Activated naive CD4-positive, alpha-beta T cell treated with Interleukin-2 at 50 U/mL for 16 hours (primary cell): ENCODE measurements at regions not wholly inside any gene's neighbourhood (a gene's known extent, or its start where the extent isn't known, plus 50 kb on each side); places are given as distances from the start of the nearest gene placed in this dataset.
"Not testable (repeated sequence)": the region's sequence is repeated elsewhere in the genome, so short reads cannot be mapped to it uniquely, and the experiment has no call there.

ENCODE experiments used
- DNase-seq: peaks from one replicate; pipeline ENCODE4 v3.0.0-alpha.2; 2020

DNA sequence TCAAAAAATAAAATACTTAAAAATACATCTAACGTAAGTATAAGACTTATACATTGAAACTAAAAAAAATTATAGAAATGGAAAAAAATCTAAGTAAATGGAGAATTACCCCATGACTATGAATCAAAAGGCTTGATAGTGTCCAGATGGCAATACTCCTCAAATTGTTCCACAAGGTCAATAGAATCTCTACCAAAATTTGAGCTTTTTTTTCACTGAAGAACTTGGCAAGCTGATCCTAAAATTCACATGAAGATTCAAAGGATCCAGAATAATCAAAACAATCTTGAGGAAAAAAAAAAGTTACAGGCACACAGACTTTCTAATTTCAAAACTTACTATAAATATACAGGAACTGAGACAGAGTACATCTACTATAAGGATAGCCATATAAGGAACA is 448.4 kb upstream of the CDH11 start:
- DNase-seq, result no peak

DNA sequence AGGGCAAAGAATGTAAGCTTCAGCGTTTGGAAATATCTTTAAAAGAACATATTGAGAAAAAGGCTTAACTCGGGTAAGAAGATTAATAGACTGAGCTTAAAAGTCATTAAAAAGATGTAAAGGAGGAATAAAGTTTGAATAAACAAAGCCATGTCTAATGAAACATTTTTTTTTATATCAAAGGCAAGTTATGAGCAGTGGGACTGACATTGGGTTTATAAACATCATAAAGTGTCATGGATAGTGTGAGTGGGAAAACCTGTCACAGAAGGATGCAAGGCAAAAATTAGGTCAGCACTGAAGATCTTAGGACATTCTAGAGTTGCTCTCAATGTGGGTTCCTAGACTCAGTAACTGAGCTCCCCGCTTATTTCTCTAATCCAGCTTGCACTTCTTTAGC is 438.0 kb upstream of the CDH11 start:
- no peak for DNase-seq

DNA sequence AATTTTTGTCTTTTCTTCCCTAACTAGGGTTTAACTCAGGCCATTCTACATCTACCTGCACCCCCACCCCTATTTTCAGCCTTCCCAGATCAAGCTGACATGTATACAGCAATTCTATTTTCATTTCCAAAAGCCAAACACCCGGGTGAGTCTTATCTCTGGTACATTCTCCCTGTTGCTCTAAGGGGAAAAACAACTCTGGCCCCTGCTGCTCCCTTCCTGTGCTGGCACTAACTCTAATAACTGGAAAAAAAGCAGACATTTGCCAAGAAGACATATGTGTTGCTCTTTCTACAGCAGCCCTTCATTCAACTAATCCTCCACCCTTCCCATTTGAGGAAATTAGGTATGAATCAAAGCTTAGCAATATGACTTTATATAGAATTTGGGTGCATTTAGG is 427.8 kb upstream of the CDH11 start:
- DNase-seq, result not testable (repeated sequence)

DNA sequence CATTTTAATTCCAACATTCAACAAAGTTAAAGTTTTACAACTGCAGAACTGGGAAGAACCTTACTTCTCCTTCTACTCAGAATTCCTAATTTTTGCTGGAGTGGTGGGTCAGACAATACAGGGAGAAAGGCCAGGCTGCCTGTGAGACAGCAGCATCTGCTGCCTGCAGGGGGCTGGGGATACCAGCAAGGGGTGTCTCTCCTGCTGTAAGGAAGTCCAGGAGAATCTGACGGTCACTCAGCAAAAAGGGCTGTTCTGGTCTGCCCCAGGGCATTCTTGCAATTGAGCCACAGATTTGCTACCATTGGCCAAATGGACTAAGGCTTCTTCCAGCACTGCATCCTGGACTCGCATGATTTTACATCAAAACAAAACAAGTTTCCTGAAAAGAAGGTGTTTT is 426.6 kb upstream of the CDH11 start:
- no peak for DNase-seq

DNA sequence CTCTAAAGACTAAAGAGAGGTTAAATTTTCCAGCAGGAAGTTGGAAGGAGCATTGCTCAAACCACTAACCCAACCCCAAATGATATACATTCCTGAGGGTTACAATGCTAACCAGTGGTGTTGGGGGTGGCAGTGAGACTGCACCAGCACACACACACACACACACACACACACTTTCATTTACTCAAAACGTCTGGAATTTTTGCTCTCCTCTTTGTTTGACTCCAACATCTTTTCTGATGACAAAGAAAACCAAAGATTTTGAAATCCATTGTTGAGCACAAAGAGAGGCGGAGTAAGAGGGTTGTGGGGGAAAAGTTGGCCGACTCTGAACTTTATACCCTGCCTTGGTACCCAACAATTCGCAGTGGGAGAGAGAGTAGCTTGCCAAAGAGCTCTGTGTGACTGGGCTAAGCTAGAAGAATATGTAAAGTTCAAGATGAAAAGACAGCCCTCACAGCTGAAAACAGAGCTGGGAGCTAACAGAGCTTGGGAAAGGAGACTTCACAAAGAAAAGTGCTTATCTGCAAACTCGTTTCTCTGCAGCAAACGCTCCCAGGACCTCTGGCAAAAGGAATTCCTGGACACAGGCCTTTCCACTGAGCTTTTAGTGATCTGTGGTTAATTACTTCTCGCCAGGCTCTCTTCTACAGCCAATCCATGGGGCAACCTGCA is 426.0 kb upstream of the CDH11 start:
- no peak for DNase-seq

DNA sequence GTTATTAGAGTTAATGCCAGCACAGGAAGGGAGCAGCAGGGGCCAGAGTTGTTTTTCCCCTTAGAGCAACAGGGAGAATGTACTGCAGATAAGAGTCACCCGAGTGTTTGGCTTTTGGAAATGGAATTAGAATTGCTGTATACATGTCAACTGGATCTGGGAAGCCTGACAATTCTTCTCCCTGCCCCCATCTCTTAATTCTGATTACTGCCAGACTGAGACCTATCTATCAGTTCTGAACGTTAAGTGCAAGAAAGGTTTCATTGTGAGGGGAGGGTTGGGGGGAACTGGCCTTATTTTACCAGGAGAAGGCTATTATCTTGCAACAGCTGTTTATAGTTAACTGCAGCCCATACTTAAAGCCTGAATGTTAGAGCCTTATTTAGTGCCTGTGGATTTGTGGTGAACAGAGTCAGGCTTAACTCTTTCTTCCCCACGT is 424.5 kb upstream of the CDH11 start:
- DNase-seq, result no peak

DNA sequence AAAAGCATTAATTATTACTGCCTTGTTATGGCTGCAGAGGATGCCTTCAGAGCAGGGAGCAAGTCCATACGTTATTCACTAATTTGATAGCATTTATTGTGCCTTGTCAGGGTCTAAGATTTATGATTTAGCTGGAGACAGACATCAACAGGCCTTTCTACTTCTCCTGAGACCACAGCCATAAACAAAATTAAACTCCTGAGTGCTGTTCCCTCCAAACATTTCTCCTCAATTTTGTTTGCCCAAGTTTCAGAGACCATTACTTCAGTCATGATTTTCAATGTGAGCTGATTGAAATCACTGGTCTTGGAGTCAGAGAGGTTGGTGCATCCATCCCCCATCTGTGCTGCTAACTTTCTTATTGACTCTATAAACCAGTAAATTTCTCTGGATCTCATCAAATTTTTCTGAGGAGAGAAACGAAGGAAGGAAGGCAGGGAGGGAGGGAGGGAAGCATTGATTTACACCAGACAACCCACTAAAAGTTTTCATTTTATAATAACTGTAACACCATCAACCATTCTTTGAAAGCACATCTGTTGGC is 423.6 kb upstream of the CDH11 start:
- DNase-seq, result no peak

DNA sequence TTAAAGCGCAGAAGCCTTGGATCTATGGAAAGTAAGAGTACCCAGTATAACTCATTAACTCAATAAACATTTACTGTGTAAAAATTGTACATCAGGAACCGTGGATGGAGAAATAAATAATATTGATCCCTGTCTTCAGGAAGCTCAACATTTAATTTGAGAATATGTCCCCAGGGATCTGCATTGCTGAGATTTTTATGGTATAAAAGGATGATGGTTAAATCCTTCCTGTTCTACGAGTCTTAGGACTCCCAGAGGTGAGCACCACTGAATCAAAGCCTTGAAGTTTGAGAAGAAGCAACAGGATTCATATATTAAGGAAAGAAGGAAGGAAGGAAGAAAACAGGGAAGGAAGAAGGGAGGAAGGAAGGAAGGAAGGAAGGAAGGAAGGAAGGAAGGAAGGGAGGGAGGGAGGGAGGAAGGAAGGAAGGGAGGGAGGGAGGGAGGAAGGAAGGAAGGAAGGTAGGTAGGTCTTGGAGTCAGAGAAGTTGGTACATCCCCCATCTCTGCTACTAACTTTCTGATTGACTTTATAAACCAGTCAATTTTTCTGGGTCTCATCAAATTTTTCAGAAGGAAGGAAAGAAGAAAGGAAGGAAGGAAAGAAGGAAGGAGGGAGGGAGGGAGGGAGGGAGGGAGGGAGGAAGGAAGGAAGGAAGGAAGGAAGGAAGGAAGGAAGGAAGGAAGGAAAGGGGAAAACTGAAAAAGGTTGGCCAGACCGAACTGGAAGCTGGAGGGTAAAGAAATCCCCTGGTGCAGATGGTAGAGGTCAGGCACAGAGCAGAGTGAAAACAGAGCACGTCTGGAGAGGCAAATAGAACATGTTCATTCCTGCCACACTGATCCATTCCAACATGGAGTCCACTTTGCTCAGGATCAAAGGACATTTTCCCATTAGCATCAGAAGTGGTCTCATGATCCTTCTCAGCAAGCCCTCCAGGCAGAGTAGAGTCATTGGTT is 422.2 kb upstream of the CDH11 start:
- DNase-seq, result no peak

DNA sequence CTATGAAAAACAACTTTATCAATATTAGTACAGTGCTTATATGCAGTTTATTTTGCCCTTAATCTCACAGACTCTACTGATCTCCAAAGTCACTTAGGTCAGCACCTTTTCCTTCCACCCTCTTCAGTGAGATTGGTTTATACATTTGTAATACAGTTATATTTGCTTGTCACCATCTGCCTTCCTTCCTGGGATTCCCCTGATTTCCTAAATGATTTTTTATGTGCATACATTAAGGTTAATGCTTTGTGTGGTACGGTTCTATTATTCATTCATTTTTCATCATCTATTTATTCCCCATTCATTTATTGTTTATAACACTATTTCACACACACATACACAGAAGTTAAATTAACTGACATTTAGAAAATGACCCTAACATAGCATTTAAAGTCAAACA is 419.8 kb upstream of the CDH11 start:
- no peak for DNase-seq

DNA sequence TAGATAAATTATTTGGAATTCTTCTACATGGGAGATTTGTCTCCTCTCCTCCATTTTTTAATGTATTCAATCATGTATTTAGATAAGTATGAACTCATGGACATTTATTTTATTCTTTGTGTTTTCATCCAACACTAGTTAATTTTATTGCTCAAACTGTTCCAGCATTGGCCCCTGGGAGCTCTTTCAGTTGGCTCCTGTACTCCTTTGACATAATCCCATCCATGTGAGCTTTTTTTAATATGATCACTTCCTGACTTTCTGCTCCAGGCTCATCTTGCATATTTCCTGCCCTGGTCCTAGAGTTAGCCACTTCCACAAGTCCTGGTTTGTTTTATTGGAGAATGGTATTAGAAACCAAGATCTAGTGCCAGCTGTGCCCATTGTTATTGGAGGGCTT is 419.0 kb upstream of the CDH11 start:
- no peak for DNase-seq

DNA sequence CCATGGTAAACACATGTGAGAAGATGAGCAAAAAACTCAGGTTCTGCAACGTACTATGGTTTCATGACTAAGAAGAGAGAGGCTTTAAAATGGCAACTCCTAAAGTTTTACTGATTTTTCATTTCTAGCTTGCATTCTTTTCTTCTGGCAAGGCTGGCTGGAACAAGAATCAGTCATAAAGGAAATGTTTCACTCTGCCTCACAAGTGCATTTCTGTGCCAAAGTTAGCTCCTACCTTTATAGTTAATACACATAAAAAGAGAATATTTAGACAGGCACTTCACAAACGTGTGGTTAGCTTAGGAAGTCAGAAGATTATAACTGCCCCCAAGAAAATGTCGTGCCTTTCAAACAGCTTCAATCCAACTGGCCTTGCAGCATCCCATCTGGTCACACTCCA is 417.1 kb upstream of the CDH11 start:
- DNase-seq, result no peak

DNA sequence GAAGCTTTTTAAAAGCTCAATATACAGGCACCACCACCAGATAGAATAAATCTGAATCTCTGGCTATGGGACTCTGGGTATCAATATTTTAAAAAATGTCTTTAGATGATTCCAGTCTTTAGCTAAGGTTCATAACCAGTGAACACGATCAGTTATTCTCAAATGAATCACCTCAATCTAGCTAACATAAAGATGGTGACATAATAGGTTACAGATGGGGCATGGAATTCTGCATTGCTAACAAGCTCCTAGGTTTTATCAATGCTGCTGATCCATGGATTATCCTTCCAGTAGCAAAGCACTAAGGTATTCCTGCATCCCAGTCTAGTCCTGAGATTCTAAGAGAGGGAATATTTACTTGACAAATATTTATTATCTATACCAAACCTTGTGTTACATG is 415.5 kb upstream of the CDH11 start:
- DNase-seq, result no peak

DNA sequence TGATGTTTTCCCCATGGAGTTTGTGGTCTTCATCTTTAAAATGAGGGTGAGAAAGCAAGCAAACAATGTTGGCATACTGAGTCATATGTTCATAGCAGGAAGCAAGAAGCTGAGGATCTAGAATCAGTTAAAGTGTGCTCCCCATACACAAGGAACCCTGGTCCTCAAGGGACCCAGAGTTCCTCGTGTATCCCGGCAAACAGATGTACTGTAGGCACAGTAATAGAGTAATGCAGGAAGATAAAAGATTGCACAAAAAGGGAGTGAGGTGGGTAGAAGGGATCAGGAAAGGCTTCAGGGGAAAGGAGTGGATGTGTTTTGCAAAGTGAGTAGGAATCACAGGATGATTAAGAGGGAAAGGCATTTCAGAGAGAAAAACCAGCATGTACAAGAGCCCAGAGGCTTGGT is 412.3 kb upstream of the CDH11 start:
- DNase-seq, result no peak

DNA sequence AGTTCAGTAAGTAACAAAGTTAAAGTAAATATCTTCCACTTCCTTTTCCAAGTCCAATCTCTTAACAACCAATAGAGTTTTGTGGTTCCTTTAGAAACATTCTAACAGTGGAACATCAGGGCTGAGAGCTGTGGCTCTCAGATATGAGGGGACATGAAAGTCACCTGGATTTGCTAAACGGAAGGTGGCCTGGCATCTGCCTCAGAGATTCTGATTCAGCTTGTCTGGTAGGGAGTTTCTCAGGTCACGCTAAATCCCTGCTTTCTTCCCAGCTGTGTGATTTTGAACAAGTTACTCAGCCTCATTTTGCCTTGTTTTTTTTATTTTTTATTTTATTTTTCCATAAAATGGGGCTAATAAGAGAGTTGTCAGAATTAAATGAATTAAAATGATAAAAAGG is 411.0 kb upstream of the CDH11 start:
- no peak for DNase-seq

DNA sequence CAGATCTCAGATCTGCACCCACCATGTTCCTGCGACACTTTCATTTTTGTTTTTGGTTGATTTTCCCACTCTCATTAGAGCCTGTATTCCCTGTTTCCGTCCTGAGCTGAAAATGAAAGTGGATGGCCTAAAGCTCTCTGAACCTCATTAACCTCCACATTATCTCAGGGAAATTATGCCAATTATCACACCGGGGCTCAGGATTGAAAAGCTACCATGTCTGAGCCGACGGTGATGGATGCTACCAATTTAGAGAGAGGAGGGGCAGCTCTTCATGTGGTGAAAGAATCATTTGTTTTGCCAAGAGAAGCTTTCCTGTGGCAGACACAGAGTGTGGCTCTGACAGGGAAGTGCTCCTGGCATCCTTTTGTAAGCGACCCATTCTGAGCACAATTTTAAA is 410.4 kb upstream of the CDH11 start:
- no peak for DNase-seq

DNA sequence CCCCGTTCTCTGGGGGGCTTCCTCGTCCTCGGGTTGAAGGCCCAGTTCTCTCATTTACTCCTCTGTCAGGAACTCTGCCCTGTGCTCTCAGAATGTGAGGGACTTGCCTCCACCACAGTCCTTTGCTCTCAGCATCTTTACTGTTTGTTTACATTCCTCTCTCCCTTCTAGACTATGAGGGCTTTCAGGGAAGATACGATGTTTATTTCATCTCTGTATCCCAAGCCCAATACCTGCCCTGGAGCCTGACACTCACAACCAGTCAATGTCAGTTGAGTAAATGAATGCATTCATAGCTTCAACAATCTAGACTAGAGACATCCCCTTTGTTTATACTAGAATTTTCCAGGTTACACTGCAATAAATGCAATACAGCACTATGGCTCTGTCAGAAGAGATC is 409.6 kb upstream of the CDH11 start:
- no peak for DNase-seq

DNA sequence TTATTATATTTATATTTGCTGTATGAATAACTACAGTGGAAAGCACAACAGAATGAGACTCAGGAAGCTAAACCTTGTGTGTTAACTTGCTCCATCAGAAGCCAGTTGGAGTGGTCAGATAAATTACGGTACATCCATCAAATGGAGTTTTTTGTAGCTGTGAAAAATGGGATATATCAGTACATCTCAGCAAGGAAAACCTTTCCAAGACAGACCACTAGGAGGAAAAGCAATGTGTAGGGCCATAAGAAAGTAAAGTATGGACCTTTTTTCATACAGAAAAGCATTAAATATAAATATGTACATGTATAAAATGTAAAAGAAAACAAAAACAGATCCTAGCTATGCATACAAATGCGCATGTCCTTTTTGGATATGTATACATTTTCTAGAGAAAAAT is 403.8 kb upstream of the CDH11 start:
- DNase-seq, result no peak

DNA sequence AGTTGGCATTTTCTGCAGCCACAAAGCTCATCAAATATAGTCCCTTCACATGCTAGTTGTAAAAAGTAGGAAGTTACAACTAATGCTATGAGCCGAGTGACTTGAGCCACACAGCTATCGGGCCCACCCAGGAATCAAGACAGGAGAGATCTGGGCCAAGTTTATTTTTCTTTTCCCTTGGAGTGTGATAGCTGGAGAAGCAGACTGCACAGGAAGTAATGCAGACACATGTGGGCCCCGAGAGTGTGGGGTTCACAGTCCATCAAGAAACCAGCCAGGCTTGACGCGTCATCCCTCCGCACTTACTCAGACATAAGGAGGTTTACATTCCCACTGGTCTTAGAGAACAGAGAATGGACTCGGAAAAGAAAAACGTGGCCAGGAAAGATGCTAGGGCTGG is 403.1 kb upstream of the CDH11 start:
- no peak for DNase-seq

DNA sequence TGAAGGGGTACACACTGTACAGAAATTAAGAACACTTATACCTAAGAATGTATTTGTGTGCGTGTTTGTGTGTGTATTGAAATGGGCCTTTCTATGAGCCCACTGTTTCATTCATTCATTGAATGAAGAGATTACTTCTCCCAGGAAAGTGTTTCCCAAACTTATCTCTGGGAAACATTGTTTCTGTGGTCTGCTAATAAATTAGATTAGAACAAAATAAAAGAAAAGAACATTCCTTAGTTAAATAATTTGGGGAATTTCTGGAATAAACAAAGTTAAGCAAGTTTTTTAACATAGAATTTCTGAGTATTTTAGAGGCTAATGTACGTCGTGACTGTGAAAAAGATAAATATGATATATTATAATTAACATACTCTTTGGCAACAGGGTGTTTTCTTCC is 402.4 kb upstream of the CDH11 start:
- no peak for DNase-seq

DNA sequence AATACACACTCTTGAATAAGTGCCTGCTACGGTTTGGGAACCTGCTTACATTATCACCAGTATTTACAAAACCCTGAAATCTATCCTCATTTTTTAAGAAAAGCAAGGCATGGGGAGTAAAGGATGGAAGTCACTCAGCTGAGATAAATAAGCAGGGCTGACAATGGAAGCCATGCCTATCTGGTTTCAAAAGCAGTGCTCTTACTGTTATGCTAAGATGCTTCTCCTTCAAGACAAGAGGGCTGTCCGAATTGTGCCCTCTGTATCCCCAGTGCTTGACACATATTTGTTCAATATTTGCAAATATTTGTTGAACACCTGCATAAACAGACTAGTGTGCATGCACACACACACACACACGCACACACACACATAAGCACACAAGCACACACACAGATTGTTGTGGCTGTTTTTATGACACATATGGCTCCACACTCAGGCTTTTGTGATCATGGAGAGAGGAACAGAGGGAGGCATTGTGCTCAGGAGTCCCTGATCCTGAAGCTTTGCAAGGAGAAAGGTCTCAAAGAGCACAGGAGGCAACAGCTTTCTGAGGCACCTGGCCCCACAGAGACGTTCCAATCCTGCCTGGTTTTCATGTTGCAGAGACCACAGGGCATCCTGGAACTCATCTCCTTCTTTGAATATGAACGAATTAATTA is 401.6 kb upstream of the CDH11 start:
- DNase-seq, result no peak

DNA sequence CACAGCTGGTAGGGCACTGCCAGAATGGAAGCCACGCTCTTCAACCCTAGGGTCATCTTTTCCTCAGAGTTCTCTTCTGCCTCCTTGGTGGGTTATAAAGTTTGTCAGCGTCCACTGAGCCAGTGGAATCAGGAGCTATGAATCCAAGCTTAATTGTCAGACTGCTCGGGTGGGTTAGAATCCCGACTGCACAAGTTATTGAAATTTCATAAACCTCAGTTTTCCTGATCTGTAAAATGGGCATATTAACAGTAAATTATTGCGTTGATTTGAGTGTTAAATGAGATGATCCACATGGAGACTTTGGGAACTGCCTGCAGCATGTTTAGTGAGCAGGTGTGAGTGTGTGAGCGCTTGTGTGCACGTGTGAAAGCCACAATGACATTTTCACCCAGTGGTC is 400.5 kb upstream of the CDH11 start:
- no peak for DNase-seq

DNA sequence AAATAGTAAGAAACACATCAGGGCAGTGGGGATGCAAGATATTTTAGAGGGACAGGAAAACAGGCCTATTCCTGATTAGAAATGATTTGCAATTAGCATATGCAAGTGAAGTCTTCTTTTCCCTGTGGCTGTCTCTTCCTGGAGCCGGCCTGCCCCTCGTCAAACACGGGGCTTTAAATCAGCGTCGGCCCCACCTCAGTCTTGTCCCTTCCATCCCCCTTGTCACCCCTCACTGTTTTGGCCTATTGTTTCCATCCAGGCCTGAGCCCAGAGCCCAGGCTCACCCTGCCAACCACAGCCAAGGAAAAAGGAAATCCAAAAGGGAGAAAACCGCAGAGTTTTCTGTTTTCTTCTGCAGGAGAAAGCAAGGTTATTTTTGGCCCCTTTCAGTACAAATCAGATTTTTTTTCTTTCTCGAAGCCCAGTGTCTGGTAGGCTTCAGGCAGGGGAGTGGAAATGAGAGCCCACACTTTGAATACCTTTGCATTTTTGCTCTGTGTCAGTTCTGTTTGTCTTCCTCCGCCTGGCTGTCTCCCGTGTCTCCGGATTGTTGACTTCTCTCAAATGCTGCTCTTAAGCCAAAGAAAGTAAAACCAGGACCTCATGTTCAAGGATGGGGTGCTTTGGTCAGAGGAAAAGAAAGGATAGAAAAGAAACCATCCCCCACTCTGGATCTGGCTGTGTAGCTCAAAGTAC is 399.9 kb upstream of the CDH11 start:
- no peak for DNase-seq

DNA sequence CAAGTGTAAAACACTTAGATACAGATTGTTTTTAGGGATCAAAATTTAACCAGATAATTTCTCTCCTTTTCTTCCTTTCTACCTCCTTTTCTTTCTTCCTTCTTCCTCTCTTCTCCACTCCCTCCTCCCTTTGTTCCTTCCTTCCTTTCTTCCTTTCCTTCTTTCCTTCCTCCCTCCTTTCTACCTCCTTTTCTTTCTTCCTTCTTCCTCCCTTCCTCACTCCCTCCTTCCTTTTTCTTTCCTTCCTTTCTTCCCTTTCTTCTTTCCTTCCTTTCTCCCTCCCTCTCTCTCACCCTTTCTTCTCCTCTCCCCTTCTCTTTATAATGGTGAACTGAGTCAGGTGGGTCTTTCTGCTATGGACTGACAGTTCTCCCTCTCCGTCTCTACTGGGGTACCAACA is 397.5 kb upstream of the CDH11 start:
- no peak for DNase-seq
